Fibroblast of lung (primary cell): ENCODE measurements at regions not wholly inside any gene's neighbourhood (a gene's known extent, or its start where the extent isn't known, plus 50 kb on each side); places are given as distances from the start of the nearest gene placed in this dataset.

Experiments used
- DNase-seq, 2 donors: peaks; one replicate each; pipeline versions ENCODE4 v3.0.0 to v3.0.0-alpha.2; 2010; ENCODE audit warnings: low read depth in 2 of 2
- H2AFZ ChIP-seq: 2 replicates; pipeline ENCODE4 v1.5.1; 2012; ENCODE audit warnings: low read length, control low read depth, inconsistent platforms
- H3K27ac ChIP-seq: 2 replicates; pipeline ENCODE4 v1.5.1; 2011; ENCODE audit warnings: low read length, control low read depth; ENCODE audit not compliant: insufficient read depth
- H3K27me3 ChIP-seq: 2 replicates; pipeline ENCODE4 v1.5.1; 2011; ENCODE audit warnings: mild to moderate bottlenecking, low read length; ENCODE audit not compliant: control insufficient read depth, insufficient read depth
- H3K36me3 ChIP-seq: 2 replicates; pipeline ENCODE4 v1.5.1; 2011; ENCODE audit warnings: low read length; ENCODE audit not compliant: control insufficient read depth, insufficient read depth
- H3K4me1 ChIP-seq: 2 replicates; pipeline ENCODE4 v1.5.1; 2011; ENCODE audit warnings: low read length; ENCODE audit not compliant: control insufficient read depth, insufficient read depth; ENCODE audit errors: extremely low read depth
- H3K4me2 ChIP-seq: 2 replicates; pipeline ENCODE4 v1.5.1; 2011; ENCODE audit warnings: low read length, control low read depth; ENCODE audit not compliant: insufficient read depth; ENCODE audit errors: extremely low read depth
- H3K4me3 ChIP-seq, 4 experiments: fragments of 200-600 bp in 1 of 4; sonication (generic) in 1 of 4; replicated peaks in 1 of 4; 2 replicates each; pipeline ENCODE4 v1.5.1; 2011 to 2016; ENCODE audit warnings: low read length in 4 of 4, low read depth in 3 of 4, mild to moderate bottlenecking in 3 of 4, control low read depth in 2 of 4, inconsistent platforms in 1 of 4, mixed read lengths in 1 of 4; ENCODE audit not compliant: insufficient read depth in 1 of 4; ENCODE audit errors: control extremely low read depth in 1 of 4
- H3K79me2 ChIP-seq: 2 replicates; pipeline ENCODE4 v1.5.1; 2012; ENCODE audit warnings: mild to moderate bottlenecking, low read length, inconsistent platforms; ENCODE audit not compliant: control insufficient read depth, insufficient read depth
- H3K9ac ChIP-seq: 2 replicates; pipeline ENCODE4 v1.5.1; 2011; ENCODE audit warnings: mild to moderate bottlenecking, low read length, control low read depth; ENCODE audit not compliant: insufficient read depth
- H3K9me3 ChIP-seq: 2 replicates; pipeline ENCODE4 v1.5.1; 2012; ENCODE audit warnings: low read depth, low read length; ENCODE audit not compliant: control insufficient read depth, insufficient read depth
- H4K20me1 ChIP-seq: 2 replicates; pipeline ENCODE4 v1.5.1; 2011; ENCODE audit warnings: low read length; ENCODE audit not compliant: control insufficient read depth, insufficient read depth; ENCODE audit errors: extremely low read depth
- CTCF ChIP-seq, 2 donors: IDR thresholded peaks in 1 of 2; conservative IDR thresholded peaks in 1 of 2; 1 replicate in 1 of 2; 2 replicates in 1 of 2; pipeline ENCODE4 v1.5.1; 2011 to 2012; ENCODE audit warnings: low read length in 2 of 2, control low read depth in 1 of 2, inconsistent platforms in 1 of 2, low read depth in 1 of 2, mild to moderate bottlenecking in 1 of 2
- EZH2 ChIP-seq: IDR thresholded peaks from 2 replicates; pipeline ENCODE4 v1.5.1; 2012; ENCODE audit warnings: low read length, control low read depth, mild to moderate bottlenecking; ENCODE audit errors: missing control alignments

GRCh38 chr6:54771968-54772367, 74.6 kb upstream of the FAM83B start:
- H3K4me2 ChIP-seq = no peak overlapping the region
- no peak overlapping the region for H3K27ac ChIP-seq
- no peaks in the 10 kb centered on the region for H3K4me1 ChIP-seq
- no peak overlapping the region for H3K4me3 ChIP-seq
- H2AFZ ChIP-seq = no peak overlapping the region
- H3K27me3 ChIP-seq = no peaks in the 10 kb centered on the region
- no peak for TF ChIP-seq CTCF (conservative IDR thresholded peaks at IDR 0.05 in 1 of 2, IDR thresholded peaks at IDR 0.05 in 1 of 2; ENCODE audit: low read depth in 1 of 2, low read length in 2 of 2)
- TF ChIP-seq EZH2 = no peak
- H4K20me1 ChIP-seq = no peaks in the 10 kb centered on the region
- no peak overlapping the region for H3K9ac ChIP-seq
- DNase-seq = no peak
- H3K36me3 ChIP-seq = no peaks in the 10 kb centered on the region
- H3K9me3 ChIP-seq = no peaks in the 10 kb centered on the region
- no peaks in the 10 kb centered on the region for H3K79me2 ChIP-seq

- no peak overlapping the region for H2AFZ ChIP-seq
- H3K4me1 ChIP-seq = no peaks in the 10 kb centered on the region
- DNase-seq = no peak
- H3K36me3 ChIP-seq = no peaks in the 10 kb centered on the region
- no peak overlapping the region for H3K9ac ChIP-seq
- H3K27me3 ChIP-seq = no peaks in the 10 kb centered on the region
- no peaks in the 10 kb centered on the region for H4K20me1 ChIP-seq
- H3K4me3 ChIP-seq = no peak overlapping the region
- H3K79me2 ChIP-seq = no peaks in the 10 kb centered on the region
- no peak overlapping the region for H3K27ac ChIP-seq
- no peak overlapping the region for H3K4me2 ChIP-seq
- no peaks in the 10 kb centered on the region for H3K9me3 ChIP-seq
- TF ChIP-seq EZH2 (no peak), CTCF (conservative IDR thresholded peaks at IDR 0.05 in 1 of 2, IDR thresholded peaks at IDR 0.05 in 1 of 2; ENCODE audit: low read depth in 1 of 2, low read length in 2 of 2) (no peak)
These were observed 74.0 kb upstream of the FAM83B start for GRCh38 chr6:54772610-54773009.

- Histone ChIP-seq H3K9ac (no peak overlapping the region), H3K4me1 (no peaks in the 10 kb centered on the region), H3K27me3 (no peaks in the 10 kb centered on the region), H3K4me2 (no peak overlapping the region), H3K36me3 (no peaks in the 10 kb centered on the region), H3K4me3 (no peak overlapping the region), H2AFZ (no peak overlapping the region), H3K27ac (no peak overlapping the region), H3K79me2 (no peaks in the 10 kb centered on the region), H3K9me3 (no peaks in the 10 kb centered on the region), H4K20me1 (no peaks in the 10 kb centered on the region)
- TF ChIP-seq EZH2 (no peak), CTCF (conservative IDR thresholded peaks at IDR 0.05 in 1 of 2, IDR thresholded peaks at IDR 0.05 in 1 of 2; ENCODE audit: low read depth in 1 of 2, low read length in 2 of 2) (no peak)
- peak in 1 of 2 donors; percentile 18 for DNase-seq
These were observed 71.0 kb upstream of the FAM83B start for GRCh38 chr6:54775576-54775975.
